H1 (cell line): ENCODE measurements at regions not wholly inside any gene's neighbourhood (a gene's known extent, or its start where the extent isn't known, plus 50 kb on each side); places are given as distances from the start of the nearest gene placed in this dataset.

Source experiments
- TF ChIP-seq, protein P1 (sequence below): fragments of 300-600 bp; sonication (generic); IDR thresholded peaks from 2 replicates; pipeline ENCODE4 v1.7.1; 2012; ENCODE audit warnings: low read length, moderate library complexity, mild to moderate bottlenecking, inconsistent platforms; ENCODE audit not compliant: insufficient replicate concordance

DNA sequence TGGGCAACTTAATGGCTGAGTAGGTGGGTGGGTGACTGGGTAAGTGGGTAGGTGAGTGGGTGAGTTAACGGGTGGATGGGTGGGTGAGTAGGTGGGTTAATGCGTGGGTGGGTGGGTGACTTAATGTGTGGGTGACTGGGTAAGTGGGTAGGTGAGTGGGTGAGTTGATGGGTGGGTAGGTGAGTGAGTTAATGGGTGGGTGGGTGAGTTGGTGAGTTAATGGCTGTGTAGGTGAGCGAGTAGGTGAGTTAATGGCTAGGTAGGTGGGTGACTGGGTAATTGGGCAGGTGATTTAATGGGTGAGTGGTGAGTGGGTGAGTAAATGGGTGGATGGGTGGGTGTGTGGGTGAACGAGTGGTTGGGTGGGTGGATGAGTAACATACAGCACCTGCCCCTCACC lies 243.0 kb upstream of the MGMT start (continued):
- TF ChIP-seq, protein P1, sequence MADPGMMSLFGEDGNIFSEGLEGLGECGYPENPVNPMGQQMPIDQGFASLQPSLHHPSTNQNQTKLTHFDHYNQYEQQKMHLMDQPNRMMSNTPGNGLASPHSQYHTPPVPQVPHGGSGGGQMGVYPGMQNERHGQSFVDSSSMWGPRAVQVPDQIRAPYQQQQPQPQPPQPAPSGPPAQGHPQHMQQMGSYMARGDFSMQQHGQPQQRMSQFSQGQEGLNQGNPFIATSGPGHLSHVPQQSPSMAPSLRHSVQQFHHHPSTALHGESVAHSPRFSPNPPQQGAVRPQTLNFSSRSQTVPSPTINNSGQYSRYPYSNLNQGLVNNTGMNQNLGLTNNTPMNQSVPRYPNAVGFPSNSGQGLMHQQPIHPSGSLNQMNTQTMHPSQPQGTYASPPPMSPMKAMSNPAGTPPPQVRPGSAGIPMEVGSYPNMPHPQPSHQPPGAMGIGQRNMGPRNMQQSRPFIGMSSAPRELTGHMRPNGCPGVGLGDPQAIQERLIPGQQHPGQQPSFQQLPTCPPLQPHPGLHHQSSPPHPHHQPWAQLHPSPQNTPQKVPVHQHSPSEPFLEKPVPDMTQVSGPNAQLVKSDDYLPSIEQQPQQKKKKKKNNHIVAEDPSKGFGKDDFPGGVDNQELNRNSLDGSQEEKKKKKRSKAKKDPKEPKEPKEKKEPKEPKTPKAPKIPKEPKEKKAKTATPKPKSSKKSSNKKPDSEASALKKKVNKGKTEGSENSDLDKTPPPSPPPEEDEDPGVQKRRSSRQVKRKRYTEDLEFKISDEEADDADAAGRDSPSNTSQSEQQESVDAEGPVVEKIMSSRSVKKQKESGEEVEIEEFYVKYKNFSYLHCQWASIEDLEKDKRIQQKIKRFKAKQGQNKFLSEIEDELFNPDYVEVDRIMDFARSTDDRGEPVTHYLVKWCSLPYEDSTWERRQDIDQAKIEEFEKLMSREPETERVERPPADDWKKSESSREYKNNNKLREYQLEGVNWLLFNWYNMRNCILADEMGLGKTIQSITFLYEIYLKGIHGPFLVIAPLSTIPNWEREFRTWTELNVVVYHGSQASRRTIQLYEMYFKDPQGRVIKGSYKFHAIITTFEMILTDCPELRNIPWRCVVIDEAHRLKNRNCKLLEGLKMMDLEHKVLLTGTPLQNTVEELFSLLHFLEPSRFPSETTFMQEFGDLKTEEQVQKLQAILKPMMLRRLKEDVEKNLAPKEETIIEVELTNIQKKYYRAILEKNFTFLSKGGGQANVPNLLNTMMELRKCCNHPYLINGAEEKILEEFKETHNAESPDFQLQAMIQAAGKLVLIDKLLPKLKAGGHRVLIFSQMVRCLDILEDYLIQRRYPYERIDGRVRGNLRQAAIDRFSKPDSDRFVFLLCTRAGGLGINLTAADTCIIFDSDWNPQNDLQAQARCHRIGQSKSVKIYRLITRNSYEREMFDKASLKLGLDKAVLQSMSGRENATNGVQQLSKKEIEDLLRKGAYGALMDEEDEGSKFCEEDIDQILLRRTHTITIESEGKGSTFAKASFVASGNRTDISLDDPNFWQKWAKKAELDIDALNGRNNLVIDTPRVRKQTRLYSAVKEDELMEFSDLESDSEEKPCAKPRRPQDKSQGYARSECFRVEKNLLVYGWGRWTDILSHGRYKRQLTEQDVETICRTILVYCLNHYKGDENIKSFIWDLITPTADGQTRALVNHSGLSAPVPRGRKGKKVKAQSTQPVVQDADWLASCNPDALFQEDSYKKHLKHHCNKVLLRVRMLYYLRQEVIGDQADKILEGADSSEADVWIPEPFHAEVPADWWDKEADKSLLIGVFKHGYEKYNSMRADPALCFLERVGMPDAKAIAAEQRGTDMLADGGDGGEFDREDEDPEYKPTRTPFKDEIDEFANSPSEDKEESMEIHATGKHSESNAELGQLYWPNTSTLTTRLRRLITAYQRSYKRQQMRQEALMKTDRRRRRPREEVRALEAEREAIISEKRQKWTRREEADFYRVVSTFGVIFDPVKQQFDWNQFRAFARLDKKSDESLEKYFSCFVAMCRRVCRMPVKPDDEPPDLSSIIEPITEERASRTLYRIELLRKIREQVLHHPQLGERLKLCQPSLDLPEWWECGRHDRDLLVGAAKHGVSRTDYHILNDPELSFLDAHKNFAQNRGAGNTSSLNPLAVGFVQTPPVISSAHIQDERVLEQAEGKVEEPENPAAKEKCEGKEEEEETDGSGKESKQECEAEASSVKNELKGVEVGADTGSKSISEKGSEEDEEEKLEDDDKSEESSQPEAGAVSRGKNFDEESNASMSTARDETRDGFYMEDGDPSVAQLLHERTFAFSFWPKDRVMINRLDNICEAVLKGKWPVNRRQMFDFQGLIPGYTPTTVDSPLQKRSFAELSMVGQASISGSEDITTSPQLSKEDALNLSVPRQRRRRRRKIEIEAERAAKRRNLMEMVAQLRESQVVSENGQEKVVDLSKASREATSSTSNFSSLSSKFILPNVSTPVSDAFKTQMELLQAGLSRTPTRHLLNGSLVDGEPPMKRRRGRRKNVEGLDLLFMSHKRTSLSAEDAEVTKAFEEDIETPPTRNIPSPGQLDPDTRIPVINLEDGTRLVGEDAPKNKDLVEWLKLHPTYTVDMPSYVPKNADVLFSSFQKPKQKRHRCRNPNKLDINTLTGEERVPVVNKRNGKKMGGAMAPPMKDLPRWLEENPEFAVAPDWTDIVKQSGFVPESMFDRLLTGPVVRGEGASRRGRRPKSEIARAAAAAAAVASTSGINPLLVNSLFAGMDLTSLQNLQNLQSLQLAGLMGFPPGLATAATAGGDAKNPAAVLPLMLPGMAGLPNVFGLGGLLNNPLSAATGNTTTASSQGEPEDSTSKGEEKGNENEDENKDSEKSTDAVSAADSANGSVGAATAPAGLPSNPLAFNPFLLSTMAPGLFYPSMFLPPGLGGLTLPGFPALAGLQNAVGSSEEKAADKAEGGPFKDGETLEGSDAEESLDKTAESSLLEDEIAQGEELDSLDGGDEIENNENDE = no peak
